HG02973 (cell line): ENCODE measurements at regions not wholly inside any gene's neighbourhood (a gene's known extent, or its start where the extent isn't known, plus 50 kb on each side); places are given as distances from the start of the nearest gene placed in this dataset.
"Not testable (repeated sequence)": the region's sequence is repeated elsewhere in the genome, so short reads cannot be mapped to it uniquely, and the experiment has no call there.

Experiments
- ATAC-seq: cut with Tn5 transposase; IDR thresholded peaks from one replicate; pipeline ENCODE4 v1.9.1; 2021; ENCODE audit warnings: moderate library complexity; ENCODE audit not compliant: unreplicated experiment

DNA sequence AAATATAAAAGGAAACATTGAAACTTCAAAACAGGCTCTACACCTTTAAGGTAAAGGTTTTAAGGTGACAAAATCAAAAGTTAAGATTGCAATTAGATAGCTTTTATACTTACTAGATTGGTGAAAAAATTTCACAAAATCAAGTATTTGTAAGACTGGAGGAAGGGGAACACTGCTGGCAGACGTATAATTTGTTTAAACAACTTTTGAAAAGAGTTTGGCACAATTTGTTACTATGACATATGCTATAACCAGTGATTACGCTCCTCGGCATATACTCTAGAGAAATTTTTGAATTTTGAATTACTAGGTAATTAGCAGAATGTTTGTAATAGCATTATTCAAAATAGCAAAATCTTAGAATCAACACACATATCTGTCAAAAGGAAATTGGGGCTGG, 425.0 kb downstream of the LRRIQ3 start:
- ATAC-seq: no peak

DNA sequence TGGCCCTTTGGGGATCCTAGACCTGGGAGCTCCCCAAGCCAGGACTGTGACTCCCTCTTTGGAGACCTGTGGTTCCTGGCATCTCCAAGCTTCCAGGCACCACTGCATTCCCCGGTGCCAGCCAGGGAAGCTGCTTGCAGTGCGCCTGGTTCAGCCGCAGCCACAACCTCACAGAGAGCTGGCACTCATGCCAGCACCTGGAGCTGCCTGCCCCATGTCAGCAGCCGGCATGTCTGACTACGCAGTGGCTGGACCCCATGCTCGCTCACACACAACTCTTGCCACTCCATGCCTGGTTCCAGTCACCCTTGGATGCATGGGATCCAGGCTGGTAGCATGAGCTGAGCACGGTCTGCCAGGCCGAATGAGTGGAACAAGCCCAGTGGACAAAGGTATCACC, 426.6 kb downstream of the LRRIQ3 start:
- ATAC-seq: no peak

DNA sequence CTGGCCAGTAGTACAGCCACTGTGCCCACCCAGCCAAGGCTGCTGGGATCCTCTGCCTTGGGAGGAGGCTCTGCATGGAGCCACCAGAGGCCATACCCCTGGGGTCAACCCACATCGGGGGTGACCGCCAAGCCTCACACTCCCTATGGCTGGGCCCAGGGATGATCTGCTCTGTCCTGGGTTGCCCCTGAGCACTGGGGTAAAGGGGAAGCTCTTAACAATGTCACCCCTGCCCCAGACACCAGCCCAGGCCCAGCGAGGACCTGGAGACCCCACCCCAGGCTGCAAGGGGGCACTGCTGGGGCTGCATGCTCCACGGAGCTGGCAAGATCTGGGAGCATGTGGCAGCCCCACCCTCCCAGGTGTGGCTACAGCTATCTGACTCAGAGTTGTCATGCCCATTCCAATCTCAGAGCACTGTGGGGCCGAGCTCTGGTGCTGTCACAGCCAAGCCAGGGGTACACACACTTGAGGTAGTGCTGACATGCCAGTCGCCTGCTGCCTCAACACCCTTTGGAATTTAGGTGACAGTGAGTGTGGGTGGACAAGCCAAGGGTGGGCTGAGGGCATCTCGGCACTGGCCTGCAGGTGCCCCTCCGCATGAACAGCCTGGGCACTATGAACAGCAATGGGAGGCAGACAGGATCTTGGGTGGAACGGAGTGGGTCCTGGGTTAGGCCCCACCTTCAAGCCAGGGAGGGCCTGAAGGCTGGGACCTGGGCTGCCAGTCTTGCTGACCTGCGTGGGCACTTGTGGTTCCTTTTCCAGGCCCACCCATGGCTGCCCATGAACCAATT, 427.7 kb downstream of the LRRIQ3 start:
- no peak for ATAC-seq

DNA sequence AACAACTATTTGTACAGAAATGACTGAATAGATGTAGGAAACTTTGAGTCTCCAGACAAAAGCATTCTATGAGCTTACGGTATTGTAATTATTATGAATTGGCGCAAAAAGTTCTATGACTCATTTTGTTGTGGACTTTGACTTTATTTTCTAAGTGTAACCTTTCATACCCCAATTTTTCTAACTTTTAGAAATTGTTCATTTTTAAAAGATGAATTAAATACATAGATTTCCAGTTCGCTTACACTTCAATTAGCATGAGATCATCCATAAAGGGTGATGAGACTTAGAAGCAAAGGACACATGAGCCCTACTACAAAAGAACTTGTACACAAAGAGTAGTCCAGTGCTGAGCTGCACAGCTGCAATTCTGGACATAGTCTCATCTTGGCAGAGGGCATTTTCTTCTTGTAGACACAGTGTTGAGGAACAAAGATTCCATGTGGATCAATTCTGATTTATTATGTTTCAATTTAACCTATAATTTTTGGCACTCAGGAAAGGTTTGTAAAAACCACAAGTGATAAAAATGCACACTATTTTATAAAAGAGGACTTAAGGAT, 431.1 kb downstream of the LRRIQ3 start:
- no peak for ATAC-seq

DNA sequence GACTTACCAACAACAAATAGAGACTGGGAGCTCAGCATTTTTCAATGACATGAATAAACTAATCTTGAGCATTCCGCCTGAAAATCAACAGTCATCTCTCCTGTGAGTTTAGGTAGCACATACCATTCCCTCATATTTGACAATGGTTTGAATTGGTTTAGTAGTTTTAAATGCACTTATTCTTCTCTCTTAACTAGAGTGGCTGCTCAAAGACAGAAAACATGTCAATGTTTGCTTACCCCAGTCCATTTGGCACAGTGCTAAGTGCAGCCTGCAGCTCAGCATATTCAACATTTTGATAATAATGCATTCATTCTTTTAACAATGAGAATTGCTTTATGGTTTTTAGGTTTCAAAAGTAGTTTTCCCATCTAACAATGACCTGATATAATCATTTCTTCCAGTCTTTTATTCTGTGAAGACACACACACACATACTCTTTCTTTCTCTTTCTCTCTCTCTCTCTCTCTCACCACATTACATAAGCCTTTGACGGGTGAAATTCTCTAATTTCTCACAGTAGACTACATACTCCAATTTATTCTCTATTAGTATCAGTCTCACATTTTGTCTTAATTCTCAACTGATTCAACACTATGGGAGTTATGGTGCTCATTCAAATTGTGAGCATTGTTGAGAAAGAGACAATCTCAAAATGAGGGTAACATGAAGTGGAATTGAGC, 432.3 kb downstream of the LRRIQ3 start:
- ATAC-seq: no peak

DNA sequence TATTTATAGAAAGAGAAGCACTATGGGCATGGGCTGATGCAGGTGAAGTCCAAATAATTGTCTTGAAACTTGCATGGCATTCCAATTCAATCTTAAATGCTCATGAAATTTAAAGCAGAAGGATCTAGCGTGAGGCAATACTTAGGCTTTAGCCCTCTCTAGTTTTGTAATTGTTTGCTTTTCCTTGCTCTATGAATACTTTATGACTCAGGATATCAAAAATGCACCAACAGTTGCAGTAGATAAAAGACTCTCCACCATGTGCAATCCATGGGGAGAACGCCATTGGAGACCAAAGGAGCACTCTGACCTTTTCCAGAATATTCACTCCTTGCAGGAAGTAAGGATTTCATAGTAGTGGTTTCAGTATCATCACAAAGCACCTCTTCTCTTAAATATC, 436.4 kb downstream of the LRRIQ3 start:
- ATAC-seq: no peak

DNA sequence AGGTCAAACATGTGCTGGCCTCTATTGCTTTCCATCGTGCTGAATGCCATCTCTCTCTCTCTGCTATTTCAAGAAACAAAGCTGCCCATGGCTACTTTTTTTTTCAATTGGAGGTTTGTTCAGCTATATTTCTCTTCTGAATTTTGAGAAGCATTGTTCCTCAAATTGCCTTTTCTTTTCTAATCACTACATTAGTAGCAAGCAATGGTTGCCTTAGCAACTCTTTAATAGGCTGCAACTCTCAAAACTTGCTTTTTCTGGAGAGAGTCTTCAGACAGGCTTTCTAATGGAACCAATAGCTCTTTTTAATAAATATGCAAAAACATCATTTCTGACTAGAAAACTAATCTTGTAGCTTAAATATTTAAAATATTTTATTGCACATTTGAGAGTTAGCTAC, 439.0 kb downstream of the LRRIQ3 start:
- ATAC-seq: no peak

DNA sequence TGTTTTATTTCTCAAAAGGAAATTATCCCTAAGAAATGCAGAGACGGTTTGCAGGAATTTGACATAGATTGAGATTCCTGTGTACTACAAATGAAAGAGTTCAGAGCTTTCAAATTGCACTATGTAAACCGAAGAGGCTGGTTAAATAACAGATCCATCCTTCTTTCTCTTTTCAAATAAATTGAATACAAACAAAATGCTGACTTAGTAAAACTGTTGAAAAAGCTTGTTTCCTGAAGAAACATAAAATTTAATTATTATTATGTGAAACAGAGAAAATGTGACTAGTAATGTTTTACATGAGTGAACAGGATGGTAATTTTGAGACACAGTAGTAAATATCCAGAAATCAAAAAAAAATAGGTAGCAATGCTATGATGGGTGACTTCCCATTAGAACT, 441.2 kb downstream of the LRRIQ3 start:
- ATAC-seq: no peak

DNA sequence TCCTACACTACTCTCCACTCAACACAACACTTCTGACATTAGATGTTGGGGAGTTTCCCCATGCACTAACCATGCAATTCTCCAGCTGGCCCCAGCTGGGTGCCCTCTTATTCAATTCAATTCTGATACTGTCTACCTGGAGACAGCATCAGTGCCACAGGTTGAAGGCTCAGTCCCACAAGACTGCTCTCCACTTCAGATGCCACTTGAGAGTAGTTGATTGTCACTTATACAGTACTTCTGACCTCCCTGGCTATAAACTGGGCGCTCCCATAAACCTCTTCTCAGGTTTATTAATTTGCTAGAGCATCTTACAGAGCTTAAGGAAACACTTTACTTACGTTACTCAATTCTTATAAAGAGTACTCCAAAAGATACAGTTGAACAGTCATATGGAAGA, 442.3 kb downstream of the LRRIQ3 start:
- no peak for ATAC-seq

DNA sequence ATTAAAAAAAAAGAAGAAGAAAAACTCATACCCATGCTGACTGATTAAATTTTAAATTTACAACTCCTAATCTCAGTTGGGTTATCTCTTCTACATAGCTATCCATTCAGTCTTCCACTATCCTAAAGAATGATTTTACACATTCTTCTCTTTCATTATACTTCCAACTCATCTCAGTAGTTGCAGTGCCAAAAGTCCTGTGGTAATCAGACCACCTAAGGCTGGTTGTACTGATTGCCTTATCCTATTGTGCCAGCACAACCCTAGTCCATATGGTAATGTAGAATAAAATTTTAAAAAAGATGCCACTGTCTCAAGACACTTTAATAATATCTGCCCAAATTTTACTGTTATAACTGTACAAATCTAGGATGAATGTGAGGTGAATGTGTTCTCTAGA, 448.0 kb downstream of the LRRIQ3 start:
- no peak for ATAC-seq

DNA sequence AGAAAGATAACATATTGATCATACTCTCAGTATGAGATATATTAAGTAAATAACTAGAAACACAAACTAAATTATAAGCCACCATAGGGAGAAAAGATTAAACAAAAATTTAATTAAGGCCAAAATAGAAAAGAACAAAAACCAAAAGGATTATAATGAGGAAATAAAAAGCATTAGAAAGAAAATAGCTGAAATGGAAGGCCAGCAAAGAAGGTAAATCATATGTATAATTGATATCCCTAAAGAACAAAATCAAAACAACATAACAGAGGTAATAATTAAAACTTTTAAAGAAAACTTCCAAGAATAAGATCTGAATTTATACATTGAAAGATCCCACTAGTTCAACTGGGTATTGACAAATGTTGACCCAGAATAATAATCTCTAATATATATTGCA, 453.0 kb downstream of the LRRIQ3 start:
- ATAC-seq: no peak

DNA sequence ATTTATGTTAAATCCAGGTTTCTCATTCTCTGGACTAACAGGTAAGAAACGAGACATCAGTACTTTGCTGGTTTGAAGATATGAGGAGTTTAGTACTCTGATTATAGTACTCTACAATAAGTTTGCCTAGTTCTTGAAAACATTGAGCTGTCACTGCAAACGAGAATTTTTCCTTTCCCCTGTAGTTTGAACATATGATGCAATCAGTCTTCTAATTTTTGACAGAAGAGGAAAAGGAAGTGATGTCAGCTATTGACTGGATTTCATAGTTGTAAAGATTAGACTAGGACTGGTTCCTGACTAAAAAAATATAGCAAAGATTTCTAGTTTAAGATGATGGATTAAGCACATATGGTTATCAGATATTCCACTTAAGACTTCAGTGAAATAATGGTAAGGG, 461.9 kb downstream of the LRRIQ3 start:
- ATAC-seq: no peak

DNA sequence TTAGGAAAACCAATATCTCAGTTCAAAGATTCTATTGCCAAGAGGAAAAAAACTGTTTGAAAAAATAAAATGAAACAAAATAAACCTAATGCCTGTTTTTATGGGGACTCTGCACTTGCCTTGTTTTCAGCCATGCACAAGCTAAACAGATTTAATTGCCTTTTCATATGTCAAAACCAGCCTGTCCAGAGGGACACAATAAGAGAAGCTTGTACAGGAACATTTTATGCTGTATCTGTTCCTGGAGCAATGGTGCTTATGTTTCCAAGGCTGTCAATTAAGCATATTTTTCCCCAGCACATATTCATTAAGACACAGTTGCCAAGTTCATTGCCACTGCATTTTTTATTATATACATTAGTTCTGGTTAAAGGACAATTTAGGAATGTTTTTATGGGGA, 470.9 kb downstream of the LRRIQ3 start:
- no peak for ATAC-seq

DNA sequence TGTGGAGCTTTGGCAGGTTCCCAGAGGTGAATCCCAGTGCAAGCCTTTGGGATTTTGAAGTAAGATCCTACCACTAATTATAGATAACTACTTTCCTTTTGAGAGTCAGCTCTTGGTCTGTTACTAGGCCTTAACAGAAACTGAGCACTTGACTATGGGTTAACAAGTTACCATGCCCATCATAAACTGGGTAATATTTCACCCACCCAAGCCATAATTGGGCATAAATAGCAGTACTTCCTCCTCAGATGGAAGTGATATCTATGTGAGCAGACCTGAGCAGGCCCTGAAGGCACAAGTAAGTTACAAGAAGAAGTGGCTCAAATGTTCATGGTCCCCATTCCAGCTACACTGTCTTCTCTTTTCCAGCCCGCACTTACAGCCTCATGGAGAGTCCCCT, 475.9 kb downstream of the LRRIQ3 start:
- no peak for ATAC-seq

DNA sequence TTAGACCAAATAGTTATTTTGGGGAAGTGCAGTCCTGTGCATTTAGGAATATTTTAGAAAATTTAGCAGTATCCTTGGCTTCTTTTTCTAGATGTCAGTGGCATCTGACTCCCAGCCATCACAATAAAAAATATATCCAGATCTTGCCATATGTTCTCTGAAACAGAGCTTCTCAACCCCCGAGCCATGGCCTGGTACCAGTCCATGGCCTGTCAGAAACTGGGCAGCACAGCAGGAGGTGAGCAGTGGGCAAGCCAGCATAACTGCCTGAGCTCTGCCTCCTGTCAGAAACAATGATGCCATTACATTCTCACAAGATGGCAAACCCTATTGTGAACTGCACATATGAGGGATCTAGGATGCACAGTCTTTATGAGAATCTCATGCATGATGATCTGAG, 480.0 kb downstream of the LRRIQ3 start:
- ATAC-seq: no peak

DNA sequence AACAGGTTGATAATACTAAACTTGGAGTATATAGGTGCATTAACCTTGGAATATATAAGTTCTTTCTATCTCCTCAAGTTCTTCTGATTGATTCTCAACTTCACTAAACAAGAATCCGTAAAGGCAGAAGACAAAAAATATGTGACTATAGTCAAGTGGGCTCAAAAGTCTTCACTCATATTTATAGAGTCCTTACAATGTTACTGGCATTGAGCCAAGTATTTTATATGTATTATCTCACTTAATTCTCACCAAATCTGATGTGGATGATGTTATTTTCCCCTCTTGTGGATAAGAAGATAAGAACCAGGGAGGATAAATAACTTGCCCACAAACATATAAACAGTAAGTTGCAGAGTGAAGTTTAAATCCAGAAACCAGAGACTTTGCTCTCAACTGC, 486.9 kb downstream of the LRRIQ3 start:
- ATAC-seq: no peak

DNA sequence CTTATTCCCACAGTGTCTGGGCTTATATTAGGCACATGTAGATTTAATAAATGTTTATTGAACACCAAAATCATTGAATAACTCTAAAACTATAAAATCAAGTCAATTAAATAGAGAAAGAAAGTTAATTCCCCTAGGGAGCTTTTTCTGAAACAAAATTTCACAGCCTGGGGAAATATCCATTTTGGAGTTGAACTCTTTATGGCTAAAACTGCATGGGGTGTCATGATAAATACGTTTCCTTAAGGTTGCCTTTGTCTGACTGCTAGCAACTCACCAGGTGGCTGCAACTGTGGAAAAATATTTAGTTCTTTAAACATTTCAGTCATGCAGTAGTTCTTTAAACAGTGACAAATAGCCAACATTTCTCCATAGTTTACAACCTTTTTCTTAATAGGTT, 496.1 kb downstream of the LRRIQ3 start:
- no peak for ATAC-seq

DNA sequence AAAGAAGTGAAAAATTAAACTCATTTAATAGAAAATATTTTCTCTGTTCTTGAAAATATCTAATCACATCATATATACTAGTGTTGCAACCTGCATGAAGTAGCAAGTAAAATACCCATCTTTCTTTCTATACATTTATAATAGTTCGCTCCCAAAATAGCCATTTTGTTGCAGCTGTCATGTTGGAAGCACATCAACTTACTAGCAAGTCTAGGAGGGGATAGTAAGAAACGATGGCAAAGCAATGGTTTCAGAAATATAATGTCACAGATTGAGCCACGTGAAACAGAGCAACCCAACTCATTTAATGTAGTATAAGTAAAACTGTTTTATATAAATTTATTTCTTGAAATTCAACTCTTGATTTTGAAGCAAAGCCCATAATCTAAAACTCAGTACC, 521.8 kb downstream of the LRRIQ3 start:
- no peak for ATAC-seq

DNA sequence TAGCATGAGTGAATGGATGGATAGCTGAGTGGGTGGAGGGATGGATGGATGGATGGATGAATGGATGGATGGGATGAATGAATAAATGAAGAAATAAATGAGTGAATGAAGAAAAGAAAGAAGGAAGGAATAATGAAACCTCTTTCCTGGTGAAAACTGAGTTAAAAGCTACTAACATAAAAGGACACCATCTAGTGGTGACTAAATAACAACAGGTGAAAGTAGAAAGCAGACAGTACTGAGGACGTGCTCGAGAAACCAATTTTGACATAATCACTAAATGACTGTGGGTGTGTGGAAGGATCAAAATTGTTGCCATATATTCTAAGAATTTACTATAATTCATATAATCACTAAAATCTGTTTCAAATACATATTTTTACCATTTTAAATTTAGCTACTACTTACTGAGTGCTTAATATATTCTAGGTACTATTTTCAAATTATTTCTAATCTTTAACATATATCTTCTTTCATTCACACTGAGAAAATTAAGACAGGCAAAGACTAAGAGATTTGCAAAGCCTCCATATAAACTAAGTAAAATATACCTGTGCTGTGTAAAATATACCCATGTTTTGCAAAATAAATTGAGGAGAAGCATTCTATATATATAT, 522.9 kb downstream of the LRRIQ3 start:
- ATAC-seq: peak; percentile 73

DNA sequence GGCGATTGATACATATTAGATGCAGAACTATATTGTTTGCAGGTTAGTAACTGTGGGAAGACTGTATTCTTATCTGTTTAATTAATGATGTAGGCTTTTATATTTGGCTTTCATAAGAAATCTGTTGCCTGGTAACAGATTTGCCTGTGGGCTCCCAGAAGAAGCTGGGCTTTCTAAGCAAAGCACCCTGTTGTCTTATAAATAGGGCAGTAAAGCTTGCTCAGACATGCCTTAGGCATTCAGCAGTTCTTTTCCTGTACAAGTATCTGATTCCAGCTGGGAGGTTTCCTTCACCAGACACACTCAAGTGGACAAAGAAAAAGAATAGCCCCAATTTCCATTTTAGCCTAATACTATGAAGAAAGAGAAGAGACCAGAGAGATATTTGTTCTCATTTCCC, 524.0 kb downstream of the LRRIQ3 start:
- ATAC-seq: no peak

DNA sequence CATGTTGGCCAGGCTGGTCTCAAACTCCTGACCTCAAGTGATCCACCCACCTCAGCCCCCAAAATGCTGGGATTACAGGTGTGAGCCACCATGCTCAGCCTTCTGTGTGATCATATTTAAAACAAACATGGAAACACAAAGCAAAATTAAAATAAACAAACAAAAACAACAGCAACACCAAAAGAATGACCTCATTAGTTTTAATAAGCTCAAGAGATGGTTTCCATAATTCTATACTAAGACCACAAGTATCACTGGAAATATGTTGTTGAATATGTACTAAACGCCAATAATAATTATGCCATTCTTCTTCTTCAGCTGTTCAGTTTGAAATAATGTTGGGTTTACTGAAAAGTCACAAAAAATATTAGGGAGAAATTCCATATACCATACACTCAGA, 526.4 kb downstream of the LRRIQ3 start:
- ATAC-seq: no peak

DNA sequence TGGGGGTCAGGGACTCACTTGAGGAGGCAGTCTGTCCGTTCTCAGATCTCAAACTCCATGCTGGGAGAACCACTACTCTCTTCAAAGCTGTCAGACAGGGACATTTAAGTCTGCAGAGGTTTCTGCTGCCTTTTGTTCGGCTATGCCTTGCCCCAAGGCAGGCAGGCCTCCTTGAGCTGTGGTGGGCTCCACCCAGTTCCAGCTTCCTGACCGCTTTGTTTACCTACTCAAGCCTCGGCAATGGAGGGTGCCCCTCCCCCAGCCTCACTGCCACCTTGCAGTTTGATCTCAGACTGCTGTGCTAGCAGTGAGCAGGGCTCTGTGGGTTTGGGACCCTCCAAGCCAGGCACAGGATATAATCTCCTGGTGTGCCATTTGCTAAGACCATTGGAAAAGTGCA, 530.0 kb downstream of the LRRIQ3 start:
- not testable (repeated sequence) for ATAC-seq
